ENCODE measurements at regions not wholly inside any gene's neighbourhood (a gene's known extent, or its start where the extent isn't known, plus 50 kb on each side); places are given as distances from the start of the nearest gene placed in this dataset.

- TF ChIP-seq ZNF317 (CRISPR knock-in tag; IDR thresholded peaks at IDR 0.05) (no peak), ZSCAN31 (CRISPR knock-in tag; IDR thresholded peaks at IDR 0.05; ENCODE audit: low read depth) (no peak), ZNF646 (CRISPR knock-in tag; IDR thresholded peaks at IDR 0.05) (no peak), ATRX (CRISPR knock-in tag; IDR thresholded peaks at IDR 0.05; ENCODE audit: borderline replicate concordance) (no peak)
Observed at GRCh38 chr16:79401157-79401556, 199.4 kb downstream of the MAF start.
